ENCODE measurements at regions not wholly inside any gene's neighbourhood (a gene's known extent, or its start where the extent isn't known, plus 50 kb on each side); places are given as distances from the start of the nearest gene placed in this dataset.
"Not testable (repeated sequence)": the region's sequence is repeated elsewhere in the genome, so short reads cannot be mapped to it uniquely, and the experiment has no call there.

DNA sequence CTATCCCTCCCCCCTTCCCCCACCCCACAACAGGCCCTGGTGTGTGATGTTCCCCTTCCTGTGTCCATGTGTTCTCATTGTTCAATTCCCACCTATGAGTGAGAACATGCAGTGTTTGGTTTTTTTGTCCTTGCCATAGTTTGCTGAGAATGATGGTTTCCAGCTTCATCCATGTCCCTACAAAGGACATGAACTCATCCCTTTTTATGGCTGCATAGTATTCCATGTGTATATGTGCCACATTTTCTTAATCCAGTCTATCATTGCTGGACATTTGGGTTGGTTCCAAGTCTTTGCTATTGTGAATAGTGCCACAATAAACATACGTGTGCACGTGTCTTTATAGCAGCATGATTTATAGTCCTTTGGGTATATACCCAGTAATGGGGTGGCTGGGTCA lies 52.3 kb upstream of the MAN1A2 start:
- H3K36me3 ChIP-seq (ENCODE audit: insufficient read depth); H3K4me2 ChIP-seq; H3K79me2 ChIP-seq (ENCODE audit: insufficient read depth, low read depth); H3K9ac ChIP-seq; H3K4me1 ChIP-seq (ENCODE audit: low read depth, poor library complexity, severe bottlenecking); H4K20me1 ChIP-seq (ENCODE audit: insufficient read depth); H2AFZ ChIP-seq (ENCODE audit: low read depth); H3K4me3 ChIP-seq (IDR thresholded peaks at IDR 0.05; ENCODE audit: insufficient read depth, low read depth, low read length); H3K27me3 ChIP-seq (ENCODE audit: insufficient read depth, low read depth); H3K27ac ChIP-seq: not testable (repeated sequence)

DNA sequence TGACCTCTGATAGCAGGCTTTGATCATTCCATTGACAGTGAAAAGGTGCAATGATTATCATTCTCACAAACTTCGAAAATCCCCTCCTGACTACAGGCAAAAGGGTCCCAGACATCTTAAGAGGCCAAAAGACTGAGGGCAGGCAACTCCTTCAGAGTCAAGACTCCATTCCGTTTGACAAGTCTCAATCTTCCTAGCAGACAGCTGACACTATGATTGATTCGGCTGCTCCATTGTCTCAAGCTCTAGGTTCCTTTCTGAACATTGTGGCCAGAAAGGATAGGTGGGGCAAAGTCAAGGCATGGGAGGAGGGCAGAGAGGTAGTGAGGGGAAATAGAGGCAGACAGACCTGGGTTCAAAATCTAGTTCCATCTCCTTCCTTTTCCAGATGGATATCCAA lies 53.7 kb upstream of the MAN1A2 start:
- Histone ChIP-seq H2AFZ (ENCODE audit: low read depth) (no peak overlapping the region), H4K20me1 (ENCODE audit: insufficient read depth) (no peaks in the 10 kb centered on the region), H3K9ac (no peak overlapping the region), H3K4me1 (ENCODE audit: low read depth, poor library complexity, severe bottlenecking) (no peaks in the 10 kb centered on the region), H3K79me2 (ENCODE audit: insufficient read depth, low read depth) (no peaks in the 10 kb centered on the region), H3K27me3 (ENCODE audit: insufficient read depth, low read depth) (no peaks in the 10 kb centered on the region), H3K36me3 (ENCODE audit: insufficient read depth) (no peaks in the 10 kb centered on the region), H3K27ac (no peak overlapping the region), H3K4me2 (no peak overlapping the region), H3K4me3 (IDR thresholded peaks at IDR 0.05; ENCODE audit: insufficient read depth, low read depth, low read length) (no peak overlapping the region)
- TF ChIP-seq, protein P1, sequence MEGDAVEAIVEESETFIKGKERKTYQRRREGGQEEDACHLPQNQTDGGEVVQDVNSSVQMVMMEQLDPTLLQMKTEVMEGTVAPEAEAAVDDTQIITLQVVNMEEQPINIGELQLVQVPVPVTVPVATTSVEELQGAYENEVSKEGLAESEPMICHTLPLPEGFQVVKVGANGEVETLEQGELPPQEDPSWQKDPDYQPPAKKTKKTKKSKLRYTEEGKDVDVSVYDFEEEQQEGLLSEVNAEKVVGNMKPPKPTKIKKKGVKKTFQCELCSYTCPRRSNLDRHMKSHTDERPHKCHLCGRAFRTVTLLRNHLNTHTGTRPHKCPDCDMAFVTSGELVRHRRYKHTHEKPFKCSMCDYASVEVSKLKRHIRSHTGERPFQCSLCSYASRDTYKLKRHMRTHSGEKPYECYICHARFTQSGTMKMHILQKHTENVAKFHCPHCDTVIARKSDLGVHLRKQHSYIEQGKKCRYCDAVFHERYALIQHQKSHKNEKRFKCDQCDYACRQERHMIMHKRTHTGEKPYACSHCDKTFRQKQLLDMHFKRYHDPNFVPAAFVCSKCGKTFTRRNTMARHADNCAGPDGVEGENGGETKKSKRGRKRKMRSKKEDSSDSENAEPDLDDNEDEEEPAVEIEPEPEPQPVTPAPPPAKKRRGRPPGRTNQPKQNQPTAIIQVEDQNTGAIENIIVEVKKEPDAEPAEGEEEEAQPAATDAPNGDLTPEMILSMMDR (conservative IDR thresholded peaks at IDR 0.05; ENCODE audit: low read depth, low read length), result no peak

DNA sequence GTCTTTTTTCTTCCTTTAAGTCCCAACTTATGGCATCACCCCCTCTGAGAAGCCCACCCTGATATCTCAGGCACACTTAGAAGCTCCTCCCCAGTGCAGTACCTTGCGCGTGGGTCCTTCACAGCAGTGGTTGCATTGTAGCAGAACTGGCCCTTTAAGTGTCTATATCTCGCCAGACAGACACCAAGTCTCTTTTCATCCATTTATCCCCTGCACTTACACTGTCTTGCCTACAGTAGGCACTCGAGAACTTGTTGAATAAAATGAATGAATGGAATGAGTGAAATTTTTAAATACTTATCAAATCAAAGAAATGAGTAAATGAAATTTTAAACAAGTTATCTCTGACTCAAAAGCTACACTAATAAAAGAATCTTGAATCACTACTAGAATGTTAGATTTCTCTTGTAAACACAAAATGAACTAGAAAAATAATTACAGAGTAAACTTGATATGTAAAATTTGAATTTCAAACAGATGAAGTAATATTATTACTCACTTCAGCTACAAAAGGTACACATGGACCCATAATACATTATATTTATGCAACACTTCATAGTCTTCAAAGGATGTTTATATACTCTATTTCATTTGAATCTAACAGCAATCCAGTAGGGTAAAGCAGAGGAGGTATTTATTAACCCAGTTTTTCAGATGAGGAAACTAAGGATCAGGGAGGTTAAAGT lies 54.7 kb upstream of the MAN1A2 start:
- Histone ChIP-seq H3K79me2 (ENCODE audit: insufficient read depth, low read depth) (no peaks in the 10 kb centered on the region), H2AFZ (ENCODE audit: low read depth) (no peak overlapping the region), H4K20me1 (ENCODE audit: insufficient read depth) (no peaks in the 10 kb centered on the region), H3K27me3 (ENCODE audit: insufficient read depth, low read depth) (no peaks in the 10 kb centered on the region), H3K9ac (no peak overlapping the region), H3K4me2 (no peak overlapping the region), H3K36me3 (ENCODE audit: insufficient read depth) (no peaks in the 10 kb centered on the region), H3K27ac (no peak overlapping the region), H3K4me1 (ENCODE audit: low read depth, poor library complexity, severe bottlenecking) (no peaks in the 10 kb centered on the region), H3K4me3 (IDR thresholded peaks at IDR 0.05; ENCODE audit: insufficient read depth, low read depth, low read length) (no peak overlapping the region)
- TF ChIP-seq, protein P1 (conservative IDR thresholded peaks at IDR 0.05; ENCODE audit: low read depth, low read length), result 0 out of 2 replicates have a peak, but pooled peaks have one; percentile 21

DNA sequence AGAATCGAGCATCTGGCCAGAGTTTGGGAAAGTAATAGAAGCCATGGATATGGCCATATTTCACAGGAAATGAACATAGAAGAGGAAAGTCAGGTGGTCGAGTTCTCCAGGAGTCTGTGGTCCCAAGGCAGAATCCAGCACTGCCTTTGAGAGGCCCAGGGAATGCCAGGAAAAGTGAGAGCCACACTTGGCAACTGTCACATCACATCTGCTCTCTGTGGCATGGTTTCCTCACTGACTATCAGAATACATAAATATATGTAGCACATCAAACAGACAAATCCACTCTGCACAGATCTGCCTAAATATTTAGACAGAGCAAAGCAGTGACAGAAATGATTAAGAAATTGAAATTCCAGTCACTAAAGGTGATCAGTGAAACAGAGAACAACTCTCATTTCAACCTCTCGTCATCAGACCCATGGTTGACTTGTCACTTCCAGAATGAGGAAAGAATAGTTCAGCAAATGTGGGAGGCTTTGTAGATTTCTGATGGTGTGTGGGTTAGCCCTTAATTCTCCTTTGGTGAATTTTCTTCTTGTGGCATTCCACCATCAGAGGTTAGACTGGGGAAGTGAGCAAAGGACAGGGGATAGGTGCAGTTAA lies 58.8 kb upstream of the MAN1A2 start:
- Histone ChIP-seq H2AFZ (ENCODE audit: low read depth) (no peak overlapping the region), H3K27ac (no peak overlapping the region), H3K4me2 (no peak overlapping the region), H3K36me3 (ENCODE audit: insufficient read depth) (no peaks in the 10 kb centered on the region), H3K4me3 (IDR thresholded peaks at IDR 0.05; ENCODE audit: insufficient read depth, low read depth, low read length) (no peak overlapping the region), H3K79me2 (ENCODE audit: insufficient read depth, low read depth) (no peaks in the 10 kb centered on the region), H3K4me1 (ENCODE audit: low read depth, poor library complexity, severe bottlenecking) (no peaks in the 10 kb centered on the region), H3K27me3 (ENCODE audit: insufficient read depth, low read depth) (no peaks in the 10 kb centered on the region), H4K20me1 (ENCODE audit: insufficient read depth) (no peaks in the 10 kb centered on the region), H3K9ac (no peak overlapping the region)
- TF ChIP-seq, protein P1 (conservative IDR thresholded peaks at IDR 0.05; ENCODE audit: low read depth, low read length), result no peak

DNA sequence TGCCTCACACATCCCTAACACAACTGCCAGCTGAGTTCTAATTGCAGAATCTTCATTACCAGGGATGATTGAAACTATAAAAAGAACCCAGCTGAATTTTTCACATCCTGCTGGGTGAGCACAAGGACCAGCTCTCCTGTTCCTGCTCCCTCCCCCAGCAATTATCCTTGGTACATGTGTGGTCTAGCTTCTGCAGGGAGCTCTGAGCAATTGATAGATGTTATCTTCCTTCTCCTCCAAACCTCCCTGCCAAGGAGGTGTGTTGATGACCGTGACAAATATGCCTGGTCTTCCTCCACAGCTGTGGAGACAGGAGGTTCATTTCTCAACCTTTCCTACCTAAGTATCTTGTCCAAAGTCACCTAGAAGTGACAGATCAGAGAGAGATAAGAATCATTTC lies 65.3 kb upstream of the MAN1A2 start:
- Histone ChIP-seq H3K9ac (no peak overlapping the region), H3K36me3 (ENCODE audit: insufficient read depth) (no peaks in the 10 kb centered on the region), H3K27ac (no peak overlapping the region), H3K4me2 (no peak overlapping the region), H2AFZ (ENCODE audit: low read depth) (no peak overlapping the region), H3K27me3 (ENCODE audit: insufficient read depth, low read depth) (no peaks in the 10 kb centered on the region), H3K4me3 (IDR thresholded peaks at IDR 0.05; ENCODE audit: insufficient read depth, low read depth, low read length) (no peak overlapping the region), H3K4me1 (ENCODE audit: low read depth, poor library complexity, severe bottlenecking) (no peaks in the 10 kb centered on the region), H3K79me2 (ENCODE audit: insufficient read depth, low read depth) (no peaks in the 10 kb centered on the region), H4K20me1 (ENCODE audit: insufficient read depth) (no peaks in the 10 kb centered on the region)
- TF ChIP-seq, protein P1 (conservative IDR thresholded peaks at IDR 0.05; ENCODE audit: low read depth, low read length), result no peak

DNA sequence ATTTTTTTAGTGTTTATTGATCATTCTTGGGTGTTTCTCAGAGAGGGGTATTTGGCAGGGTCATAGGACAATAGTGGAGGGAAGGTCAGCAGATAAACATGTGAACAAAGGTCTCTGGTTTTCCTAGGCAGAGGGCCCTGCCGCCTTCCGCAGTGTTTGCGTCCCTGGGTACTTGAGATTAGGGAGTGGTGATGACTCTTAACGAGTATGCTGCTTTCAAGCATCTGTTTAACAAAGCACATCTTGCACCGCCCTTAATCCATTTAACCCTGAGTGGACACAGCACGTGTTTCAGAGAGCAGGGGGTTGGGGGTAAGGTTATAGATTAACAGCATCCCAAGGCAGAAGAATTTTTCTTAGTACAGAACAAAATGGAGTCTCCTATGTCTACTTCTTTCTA lies 67.1 kb upstream of the MAN1A2 start:
- H3K79me2 ChIP-seq (ENCODE audit: insufficient read depth, low read depth); H3K4me2 ChIP-seq; H3K36me3 ChIP-seq (ENCODE audit: insufficient read depth); H2AFZ ChIP-seq (ENCODE audit: low read depth); H3K27ac ChIP-seq; H3K9ac ChIP-seq; H3K4me3 ChIP-seq (IDR thresholded peaks at IDR 0.05; ENCODE audit: insufficient read depth, low read depth, low read length); H3K4me1 ChIP-seq (ENCODE audit: low read depth, poor library complexity, severe bottlenecking); H3K27me3 ChIP-seq (ENCODE audit: insufficient read depth, low read depth); H4K20me1 ChIP-seq (ENCODE audit: insufficient read depth): not testable (repeated sequence)
